ENCODE measurements at regions not wholly inside any gene's neighbourhood (a gene's known extent, or its start where the extent isn't known, plus 50 kb on each side); places are given as distances from the start of the nearest gene placed in this dataset.

DNA sequence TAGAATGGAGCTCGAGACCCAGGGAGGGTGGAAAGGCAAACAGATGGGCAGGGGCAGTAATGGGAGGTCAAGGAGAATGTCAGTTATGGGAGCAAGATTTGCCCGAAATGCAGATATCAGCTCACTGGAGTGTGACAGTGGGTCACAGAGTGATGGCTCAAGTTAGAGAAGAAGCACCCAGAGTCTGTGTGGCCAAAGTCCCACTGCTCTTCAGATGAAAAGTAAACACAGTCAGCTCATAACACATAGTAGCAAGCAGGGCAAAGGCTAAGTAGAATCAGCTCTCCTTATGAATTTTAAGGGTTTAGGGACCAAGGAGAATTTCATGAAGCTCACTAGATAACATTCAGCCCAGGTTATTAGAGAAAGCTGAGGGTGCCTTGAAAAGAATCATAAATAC is 264.9 kb upstream of the MON1B start:
- H3K4me1 ChIP-seq (ENCODE audit: insufficient read depth, low read length, poor library complexity, severe bottlenecking), result no peaks in the 10 kb centered on the region
- POLR2A ChIA-PET (ENCODE audit: low non-redundant PET), result no interaction called here
- CTCF ChIA-PET, result no interaction called here
- no peaks in the 10 kb centered on the region for H3K27me3 ChIP-seq (replicated peaks; ENCODE audit: insufficient read depth, low read depth, low read length, poor library complexity)
- no peak for DNase-seq (ENCODE audit: low spot score)
- no TSS peak for BruUV-seq (replicated peaks)
- H3K9me3 ChIP-seq (ENCODE audit: low read depth, low read length, poor library complexity, severe bottlenecking), result no peaks in the 10 kb centered on the region
- no peak overlapping the region for H3K27ac ChIP-seq (ENCODE audit: low read depth, low read length, poor library complexity, severe bottlenecking)
- no peak for TF ChIP-seq EZH2 (IDR thresholded peaks at IDR 0.05; ENCODE audit: borderline replicate concordance, low read depth, low read length, poor library complexity, severe bottlenecking)
- TF ChIP-seq, protein P1, sequence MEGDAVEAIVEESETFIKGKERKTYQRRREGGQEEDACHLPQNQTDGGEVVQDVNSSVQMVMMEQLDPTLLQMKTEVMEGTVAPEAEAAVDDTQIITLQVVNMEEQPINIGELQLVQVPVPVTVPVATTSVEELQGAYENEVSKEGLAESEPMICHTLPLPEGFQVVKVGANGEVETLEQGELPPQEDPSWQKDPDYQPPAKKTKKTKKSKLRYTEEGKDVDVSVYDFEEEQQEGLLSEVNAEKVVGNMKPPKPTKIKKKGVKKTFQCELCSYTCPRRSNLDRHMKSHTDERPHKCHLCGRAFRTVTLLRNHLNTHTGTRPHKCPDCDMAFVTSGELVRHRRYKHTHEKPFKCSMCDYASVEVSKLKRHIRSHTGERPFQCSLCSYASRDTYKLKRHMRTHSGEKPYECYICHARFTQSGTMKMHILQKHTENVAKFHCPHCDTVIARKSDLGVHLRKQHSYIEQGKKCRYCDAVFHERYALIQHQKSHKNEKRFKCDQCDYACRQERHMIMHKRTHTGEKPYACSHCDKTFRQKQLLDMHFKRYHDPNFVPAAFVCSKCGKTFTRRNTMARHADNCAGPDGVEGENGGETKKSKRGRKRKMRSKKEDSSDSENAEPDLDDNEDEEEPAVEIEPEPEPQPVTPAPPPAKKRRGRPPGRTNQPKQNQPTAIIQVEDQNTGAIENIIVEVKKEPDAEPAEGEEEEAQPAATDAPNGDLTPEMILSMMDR (conservative IDR thresholded peaks at IDR 0.05; ENCODE audit: low read depth, low read length), result no peak
- no peak overlapping the region for H3K4me3 ChIP-seq (ENCODE audit: low read depth, low read length, poor library complexity, severe bottlenecking)
- intact Hi-C loops (cut with micrococcal nuclease; ENCODE audit: unreplicated experiment), result no loop called here
- no peaks in the 10 kb centered on the region for H3K36me3 ChIP-seq (ENCODE audit: insufficient read depth, low read length, poor library complexity, severe bottlenecking)

DNA sequence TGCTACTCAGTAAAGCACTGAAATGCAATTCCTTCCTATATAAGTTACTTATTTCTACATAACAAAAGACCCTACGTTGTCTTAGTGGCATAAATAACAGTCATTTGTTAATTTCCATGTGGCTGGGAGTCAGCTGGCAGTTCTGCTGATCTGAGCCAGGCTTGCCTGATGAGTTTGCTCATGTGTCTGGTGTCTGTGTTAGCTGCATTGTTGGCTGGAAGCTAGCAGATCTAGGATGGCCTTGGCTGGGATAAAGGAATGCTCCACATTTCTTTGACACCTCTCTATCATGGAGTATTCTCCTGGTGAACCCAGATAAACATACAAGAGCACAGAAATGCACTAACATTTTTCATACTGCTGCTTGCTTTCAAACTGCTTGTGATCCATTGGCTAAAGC is 264.4 kb upstream of the MON1B start:
- BruUV-seq (replicated peaks), result no TSS peak
- H3K27me3 ChIP-seq (replicated peaks; ENCODE audit: insufficient read depth, low read depth, low read length, poor library complexity), result no peaks in the 10 kb centered on the region
- H3K4me1 ChIP-seq (ENCODE audit: insufficient read depth, low read length, poor library complexity, severe bottlenecking), result no peaks in the 10 kb centered on the region
- POLR2A ChIA-PET (ENCODE audit: low non-redundant PET), result no interaction called here
- no peaks in the 10 kb centered on the region for H3K36me3 ChIP-seq (ENCODE audit: insufficient read depth, low read length, poor library complexity, severe bottlenecking)
- H3K27ac ChIP-seq (ENCODE audit: low read depth, low read length, poor library complexity, severe bottlenecking), result no peak overlapping the region
- H3K9me3 ChIP-seq (ENCODE audit: low read depth, low read length, poor library complexity, severe bottlenecking), result no peaks in the 10 kb centered on the region
- CTCF ChIA-PET, result no interaction called here
- intact Hi-C loops (cut with micrococcal nuclease; ENCODE audit: unreplicated experiment), result no loop called here
- no peak for DNase-seq (ENCODE audit: low spot score)
- no peak for TF ChIP-seq EZH2 (IDR thresholded peaks at IDR 0.05; ENCODE audit: borderline replicate concordance, low read depth, low read length, poor library complexity, severe bottlenecking)
- TF ChIP-seq, protein P1 (conservative IDR thresholded peaks at IDR 0.05; ENCODE audit: low read depth, low read length), result no peak
- H3K4me3 ChIP-seq (ENCODE audit: low read depth, low read length, poor library complexity, severe bottlenecking), result no peak overlapping the region

- no peaks in the 10 kb centered on the region for H3K9me3 ChIP-seq (ENCODE audit: low read depth, low read length, poor library complexity, severe bottlenecking)
- H3K27me3 ChIP-seq (replicated peaks; ENCODE audit: insufficient read depth, low read depth, low read length, poor library complexity), result no peaks in the 10 kb centered on the region
- H3K4me1 ChIP-seq (ENCODE audit: insufficient read depth, low read length, poor library complexity, severe bottlenecking), result no peaks in the 10 kb centered on the region
- CTCF ChIA-PET, result no interaction called here
- POLR2A ChIA-PET (ENCODE audit: low non-redundant PET), result no interaction called here
- no peaks in the 10 kb centered on the region for H3K36me3 ChIP-seq (ENCODE audit: insufficient read depth, low read length, poor library complexity, severe bottlenecking)
- TF ChIP-seq, protein P1 (conservative IDR thresholded peaks at IDR 0.05; ENCODE audit: low read depth, low read length), result no peak
- no peak for TF ChIP-seq EZH2 (IDR thresholded peaks at IDR 0.05; ENCODE audit: borderline replicate concordance, low read depth, low read length, poor library complexity, severe bottlenecking)
- DNase-seq (ENCODE audit: low spot score), result no peak
- intact Hi-C loops (cut with micrococcal nuclease; ENCODE audit: unreplicated experiment), result no loop called here
- BruUV-seq (replicated peaks), result no TSS peak
- H3K4me3 ChIP-seq (ENCODE audit: low read depth, low read length, poor library complexity, severe bottlenecking), result no peak overlapping the region
- no peak overlapping the region for H3K27ac ChIP-seq (ENCODE audit: low read depth, low read length, poor library complexity, severe bottlenecking)
Measured at GRCh38 chr16:76931186-76931585, 259.8 kb upstream of the MON1B start.
